Islet of Langerhans (tissue), 1 donor: ENCODE measurements at regions not wholly inside any gene's neighbourhood (a gene's known extent, or its start where the extent isn't known, plus 50 kb on each side); places are given as distances from the start of the nearest gene placed in this dataset.
"Not testable (repeated sequence)": the region's sequence is repeated elsewhere in the genome, so short reads cannot be mapped to it uniquely, and the experiment has no call there.

Experiments
- FAIRE-seq: peaks from one replicate; lab custom pipeline; 2011; peaks lifted over from hg19 to GRCh38; lab: Jason Lieb, UNC

DNA sequence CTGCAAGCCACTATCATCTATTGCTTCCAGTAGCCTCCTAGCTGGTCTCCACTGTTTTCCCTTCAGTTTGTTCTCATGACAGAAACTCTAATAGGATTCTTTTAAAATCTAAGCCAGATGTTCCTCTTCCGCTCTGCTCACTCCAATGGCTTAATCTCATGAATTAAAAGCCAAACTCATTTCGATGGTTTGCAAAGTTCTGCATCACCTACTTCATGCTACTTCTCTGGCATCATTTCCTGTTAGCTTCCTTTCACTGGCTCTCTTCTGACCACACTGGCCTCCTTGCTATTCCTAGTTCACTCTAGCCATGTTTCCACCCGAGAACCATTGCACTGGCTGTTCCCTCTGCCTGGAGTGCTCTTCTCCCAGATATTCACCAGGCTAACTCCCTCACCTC lies 102.0 kb upstream of the LSM6 start:
- no peak for FAIRE-seq

DNA sequence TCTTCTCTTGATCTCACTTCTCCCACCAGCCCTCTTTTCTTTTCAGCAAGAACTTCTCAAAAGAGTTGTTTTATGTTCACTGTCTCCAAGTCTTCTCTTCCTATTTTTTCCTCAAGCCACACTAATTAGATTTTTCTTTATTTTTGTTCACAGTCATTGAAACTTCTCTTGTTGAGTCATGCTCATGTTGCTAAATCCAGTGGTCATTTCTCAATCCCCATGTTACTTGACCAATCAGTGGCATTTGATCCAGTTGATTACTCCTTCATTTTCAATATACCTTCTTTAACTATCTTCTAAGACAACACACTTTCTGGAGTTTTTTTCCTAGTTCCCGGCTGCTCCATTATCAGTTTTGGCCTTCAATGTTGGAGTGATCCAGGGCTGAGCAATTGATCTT lies 103.1 kb upstream of the LSM6 start:
- no peak for FAIRE-seq

DNA sequence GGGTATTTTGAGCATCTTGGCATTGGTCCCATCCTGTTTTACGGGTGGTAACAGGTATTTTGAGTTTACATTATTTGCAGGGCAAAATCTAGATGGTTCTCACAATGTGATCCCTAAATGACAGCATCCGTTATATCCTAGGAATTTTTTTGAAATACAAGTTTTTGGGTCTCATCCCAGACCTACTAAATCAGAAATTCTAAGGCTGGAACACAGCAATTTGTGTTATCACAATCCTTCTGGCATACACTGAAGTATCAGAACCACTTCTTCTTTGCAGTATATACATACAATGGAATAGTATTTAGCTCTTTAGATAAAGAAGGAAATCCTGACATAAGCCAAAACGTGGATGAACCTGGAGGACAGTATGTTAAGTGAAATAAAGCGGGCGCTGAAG lies 104.1 kb upstream of the LSM6 start:
- no peak for FAIRE-seq

DNA sequence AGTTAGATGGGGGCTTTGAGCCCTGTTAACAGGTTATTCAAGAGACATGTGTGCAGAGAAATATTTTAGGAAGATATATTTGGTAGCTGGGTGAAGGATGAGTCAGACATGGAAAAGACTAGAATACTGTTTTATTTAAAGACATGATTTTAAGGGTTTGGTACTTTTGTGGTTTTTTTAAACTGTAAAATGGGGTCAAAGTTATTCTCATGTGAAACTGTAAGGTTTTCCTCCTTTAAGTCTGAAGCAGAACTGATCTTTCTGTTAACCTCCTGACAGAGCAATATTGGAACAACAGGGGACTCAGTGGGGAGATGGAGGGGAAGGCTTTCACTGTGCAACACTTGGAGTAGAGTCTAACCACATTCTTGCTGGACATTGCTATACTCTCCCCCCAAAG lies 112.4 kb upstream of the LSM6 start:
- FAIRE-seq = no peak

DNA sequence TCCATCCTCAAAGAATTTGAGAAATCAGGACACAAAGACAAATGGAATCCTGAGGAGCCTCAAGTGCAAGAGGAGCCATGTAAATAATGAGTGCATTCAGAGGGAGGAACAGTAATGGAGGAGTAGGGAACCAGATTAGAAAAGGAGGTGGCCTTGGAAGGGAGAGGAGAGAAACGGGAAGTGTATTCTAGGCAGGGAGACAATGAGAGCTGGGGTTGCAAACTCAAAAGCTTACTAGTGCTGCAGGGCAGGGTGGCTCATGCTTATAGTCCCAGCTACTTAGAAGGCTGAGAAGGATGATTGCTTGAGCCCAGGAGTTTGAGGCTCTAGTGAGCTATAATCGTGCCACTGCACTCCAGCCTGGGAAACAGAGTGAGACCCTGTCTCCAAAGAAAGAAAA lies 113.2 kb upstream of the LSM6 start:
- FAIRE-seq = no peak

DNA sequence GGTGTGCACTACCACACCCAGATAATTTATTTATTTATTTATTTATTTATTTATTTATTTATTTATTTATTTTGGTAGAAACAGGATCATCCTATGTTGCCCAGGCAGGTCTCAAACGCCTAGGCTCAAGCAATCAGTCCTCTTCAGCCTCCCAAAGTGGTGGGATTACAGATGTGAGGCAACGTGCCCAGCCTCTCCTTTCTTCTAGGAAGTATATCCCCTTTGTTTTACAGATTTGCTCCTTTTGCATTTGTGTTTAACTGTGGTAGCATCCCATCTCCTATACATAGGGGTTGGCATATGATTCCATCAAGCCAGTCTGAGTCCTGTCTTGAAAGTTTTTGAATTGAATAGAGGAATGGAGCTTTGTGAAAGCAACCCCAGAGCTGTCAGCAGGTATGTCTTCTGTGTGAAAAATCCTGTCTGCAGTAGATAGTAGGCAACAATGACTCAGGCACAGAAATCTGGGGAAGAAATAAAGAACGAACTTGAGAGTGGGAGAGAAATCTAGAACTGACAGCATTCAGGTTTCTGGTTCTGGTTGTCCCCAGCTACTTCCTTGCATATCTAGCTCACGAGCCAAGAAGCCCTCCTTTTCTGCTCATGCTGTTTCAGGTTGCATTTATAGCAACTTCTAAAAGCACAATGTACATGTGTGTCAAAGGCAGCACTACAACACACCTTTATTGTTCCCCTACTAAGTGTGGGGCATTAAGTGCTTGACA lies 113.7 kb upstream of the LSM6 start:
- FAIRE-seq = no peak

DNA sequence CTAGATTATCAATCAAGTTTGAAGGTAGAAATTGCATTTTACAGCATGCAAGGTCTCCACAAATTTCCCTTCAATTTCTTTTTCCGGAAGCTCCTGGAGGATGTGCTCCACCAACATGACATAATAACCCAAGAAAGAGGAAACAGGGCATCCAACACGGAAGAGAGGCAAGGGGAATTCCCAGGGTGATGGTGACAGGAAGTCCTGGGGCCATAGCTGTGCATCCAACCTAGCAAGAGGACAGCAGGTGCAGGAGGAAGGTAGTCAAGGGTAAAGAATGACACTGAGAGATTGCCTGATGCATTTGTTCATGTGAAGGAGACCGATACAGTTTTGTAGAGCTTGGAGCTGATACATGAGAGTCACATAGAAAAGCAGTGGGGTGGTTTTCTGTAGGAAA lies 115.7 kb upstream of the LSM6 start:
- FAIRE-seq = no peak

DNA sequence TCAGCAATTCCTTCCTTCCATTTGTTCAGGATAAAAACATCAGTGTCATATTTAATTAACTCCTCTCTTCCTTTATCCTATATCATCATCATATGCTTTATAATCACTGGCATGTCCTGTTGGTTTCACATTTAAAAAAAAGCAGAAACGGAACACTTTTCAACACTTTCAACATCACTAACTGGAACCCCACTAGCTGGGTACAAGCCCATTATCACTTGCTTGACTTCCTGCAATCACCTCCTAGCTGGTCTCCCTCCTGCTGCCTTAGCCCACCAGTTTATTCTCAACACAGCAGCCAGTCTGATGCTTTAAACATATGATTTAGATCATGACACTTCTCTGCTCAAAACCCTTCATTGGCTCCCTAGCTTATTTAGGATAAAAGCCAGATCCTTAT lies 116.4 kb upstream of the LSM6 start:
- no peak for FAIRE-seq

DNA sequence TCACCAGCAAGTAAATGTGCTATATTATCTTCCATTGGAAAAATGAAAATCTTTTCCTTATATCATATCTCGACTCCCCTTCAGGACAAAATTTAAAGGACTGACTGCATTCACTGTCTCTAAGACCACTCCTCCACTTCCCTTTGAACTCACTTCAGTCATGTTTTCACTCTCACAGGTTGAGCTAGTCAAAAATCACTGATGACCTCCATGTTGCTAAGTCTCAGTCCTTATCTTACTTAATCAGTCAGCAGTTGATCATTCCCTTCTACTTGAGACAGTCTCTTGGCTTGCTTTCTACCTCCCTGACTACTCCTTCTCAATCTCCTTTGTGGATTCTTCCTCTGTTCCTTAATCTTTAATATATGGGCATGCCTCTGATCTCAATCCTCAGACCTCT lies 117.0 kb upstream of the LSM6 start:
- no peak for FAIRE-seq

DNA sequence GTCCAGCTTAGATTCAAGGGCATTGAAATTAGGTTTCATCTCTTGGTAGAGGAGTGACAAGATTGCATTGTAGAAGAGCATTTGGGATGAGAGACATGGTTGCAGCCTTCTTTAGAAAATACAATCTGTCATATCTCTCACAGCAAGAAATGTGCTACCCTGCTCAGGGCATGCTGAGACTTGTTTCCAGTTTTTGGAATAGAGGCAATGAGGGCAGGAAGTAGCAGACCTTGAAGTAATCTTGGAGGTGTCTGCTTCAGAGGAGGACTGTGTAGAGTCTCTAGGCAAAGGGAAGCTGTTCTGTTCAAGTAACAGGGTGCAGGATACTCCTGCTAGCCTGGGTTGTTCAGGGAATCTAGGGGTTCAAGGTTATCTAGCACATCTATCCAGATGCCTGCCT lies 116.1 kb upstream of the ZNF827 start:
- no peak for FAIRE-seq

DNA sequence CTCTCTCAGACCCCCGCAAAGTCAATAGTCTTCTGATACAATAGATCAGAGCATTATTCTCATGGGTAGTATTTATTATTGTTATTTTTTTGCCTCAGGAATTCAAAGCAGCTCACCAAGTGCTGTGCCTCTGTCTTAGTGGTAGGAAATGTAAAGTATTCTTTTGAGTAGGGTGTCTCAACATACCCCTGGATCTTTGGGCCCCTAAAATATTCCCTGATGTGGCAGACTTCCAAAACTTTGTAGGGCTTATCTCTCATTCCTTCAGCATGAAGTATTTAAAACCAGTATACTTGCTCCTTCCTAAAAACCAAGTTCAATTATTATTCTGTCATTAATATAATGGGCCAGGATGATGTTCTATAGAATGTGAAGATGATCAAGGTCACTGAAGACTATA lies 115.3 kb upstream of the ZNF827 start:
- FAIRE-seq = no peak

DNA sequence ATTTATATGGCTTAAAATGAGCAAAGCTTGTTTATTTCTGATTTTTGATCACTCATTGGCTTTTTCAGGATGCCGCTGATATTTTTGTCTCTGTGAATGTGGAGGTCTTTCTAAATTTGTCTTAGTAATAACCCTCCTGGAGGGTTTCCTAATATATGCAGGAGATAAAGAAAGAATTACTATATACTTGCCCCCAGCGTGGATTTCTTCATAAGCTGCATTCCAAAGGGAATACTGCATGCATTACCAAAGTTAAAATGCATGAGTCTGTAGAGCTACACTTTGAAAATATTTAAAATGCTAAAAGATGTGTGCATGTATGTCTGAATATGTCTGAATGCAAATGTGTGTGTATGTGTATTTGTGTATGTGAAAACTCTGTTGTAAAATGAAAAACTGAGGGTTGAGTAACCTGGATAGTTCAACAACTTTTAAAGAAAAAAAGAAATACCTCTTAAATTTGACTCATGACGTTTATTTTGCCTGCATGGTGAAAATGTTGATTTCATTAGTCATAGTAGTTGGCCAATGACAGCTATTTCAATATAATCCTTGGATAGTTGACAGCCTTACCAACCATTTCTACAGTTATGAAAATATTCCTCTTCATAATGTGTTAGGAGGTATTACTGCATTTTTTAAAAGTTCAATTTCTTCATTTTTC lies 113.2 kb upstream of the ZNF827 start:
- no peak for FAIRE-seq

DNA sequence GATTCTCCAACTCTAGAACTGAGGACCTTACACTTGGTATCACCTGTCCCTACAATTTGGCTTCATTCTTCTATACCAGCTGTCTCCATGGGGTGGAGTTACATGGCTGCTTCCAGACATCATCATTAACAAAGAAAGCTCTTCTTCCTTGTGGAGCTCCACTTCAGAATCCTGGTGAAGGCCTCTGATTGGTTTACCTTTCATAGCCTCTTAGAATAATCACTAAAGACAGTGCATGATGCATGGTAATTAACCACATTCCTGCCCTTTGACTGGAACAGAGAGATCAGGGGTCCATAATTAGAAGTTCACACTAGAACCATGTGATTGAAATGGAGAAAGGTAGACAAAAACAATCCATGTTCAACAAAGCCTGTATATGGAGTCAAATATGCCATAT lies 112.6 kb upstream of the ZNF827 start:
- FAIRE-seq = no peak

DNA sequence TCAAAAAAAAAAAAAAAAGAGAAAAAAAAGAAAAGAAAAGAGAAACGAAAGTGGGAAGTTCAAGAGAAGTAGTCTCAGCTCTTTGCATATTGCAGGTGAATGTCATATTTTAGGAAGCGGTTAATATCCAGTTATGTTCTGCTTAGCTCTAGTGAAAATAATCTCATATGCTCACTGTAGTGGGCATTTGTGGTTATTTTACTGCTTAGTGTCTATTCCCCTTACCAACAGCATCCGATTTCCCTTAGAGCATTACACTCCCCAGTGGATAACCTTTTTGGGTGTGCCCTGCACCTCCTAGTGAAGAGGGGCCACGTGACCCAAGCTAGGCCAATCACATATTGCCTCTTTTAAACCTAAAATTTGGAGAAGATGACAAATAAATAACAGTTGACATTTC lies 111.2 kb upstream of the ZNF827 start:
- no peak for FAIRE-seq

DNA sequence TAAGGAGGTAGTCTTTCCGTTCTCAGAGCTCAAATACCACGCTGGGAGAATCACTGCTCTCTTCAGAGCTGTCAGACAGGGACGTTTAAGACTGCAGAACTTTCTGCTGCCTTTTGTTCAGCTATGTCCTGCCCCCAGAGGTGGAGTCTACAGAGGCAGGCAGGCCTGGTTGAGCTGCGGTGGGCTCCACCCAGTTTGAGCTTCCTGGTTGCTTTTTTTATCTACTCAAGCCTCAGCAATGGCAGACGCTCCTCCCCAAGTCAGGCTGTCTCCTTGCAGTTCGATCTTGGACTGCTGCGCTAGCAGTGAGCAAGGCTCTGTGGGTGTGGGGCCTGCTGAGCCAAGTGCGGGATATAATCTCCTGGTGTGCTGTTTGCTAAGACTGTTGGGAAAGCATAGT lies 109.1 kb upstream of the ZNF827 start:
- FAIRE-seq = not testable (repeated sequence)

DNA sequence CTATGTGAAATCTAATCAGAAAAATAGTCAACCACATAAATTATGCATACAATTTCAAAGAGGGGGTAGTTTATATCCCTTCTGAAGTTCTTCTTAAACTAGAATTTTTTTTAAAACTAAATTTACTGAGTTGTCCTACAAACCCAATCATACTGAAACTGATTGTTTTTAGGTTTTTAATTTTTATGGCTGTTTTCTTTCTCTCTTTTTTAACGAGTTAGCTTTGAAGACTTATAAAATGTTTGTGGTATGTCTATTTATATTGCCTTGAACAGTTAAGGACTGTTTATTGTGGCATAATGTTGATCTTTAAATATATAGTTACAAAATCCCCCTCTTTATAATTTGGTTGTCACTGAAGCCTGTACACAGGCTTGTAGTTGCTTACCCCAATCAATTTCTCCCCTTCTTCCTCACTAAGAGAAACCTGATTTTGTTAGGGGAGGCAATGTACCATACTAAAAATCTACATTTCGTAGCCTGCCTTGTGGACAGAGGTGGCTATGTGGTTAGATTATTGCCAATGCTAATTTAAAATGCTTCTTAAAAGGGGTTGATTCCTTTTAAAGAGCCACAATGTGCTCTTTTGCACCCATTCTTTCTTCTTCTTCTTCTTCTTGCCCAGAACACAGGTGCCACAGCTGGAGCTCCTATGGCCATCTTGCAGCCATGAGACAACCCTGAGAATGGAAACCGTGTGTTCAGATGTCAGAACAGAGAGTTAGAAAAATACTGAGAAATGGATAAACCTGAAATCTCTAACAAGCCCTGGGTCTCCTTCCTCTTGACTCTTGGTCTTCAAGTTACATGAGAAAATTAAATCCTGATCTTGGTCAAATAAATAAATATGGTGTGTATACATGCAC lies 102.7 kb upstream of the ZNF827 start:
- FAIRE-seq = no peak

DNA sequence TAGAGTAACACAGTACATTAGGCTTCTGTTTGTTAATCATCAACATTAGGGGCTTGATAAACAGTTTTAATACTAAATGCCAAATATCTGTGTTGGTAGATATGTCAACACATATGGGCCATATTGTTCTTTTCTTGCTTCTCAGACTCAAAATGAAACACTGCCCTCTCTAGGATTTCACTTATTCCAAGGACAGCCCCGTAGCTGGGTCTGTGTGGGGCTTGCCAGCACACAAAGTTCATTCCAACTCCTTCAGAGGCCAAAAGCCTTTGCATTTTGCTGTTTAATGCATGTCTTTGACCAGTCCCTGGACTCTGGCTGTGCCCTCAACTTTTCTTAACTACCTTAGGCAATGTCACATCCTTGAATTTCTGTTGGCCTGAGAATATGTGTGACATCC lies 102.0 kb upstream of the ZNF827 start:
- FAIRE-seq = no peak

DNA sequence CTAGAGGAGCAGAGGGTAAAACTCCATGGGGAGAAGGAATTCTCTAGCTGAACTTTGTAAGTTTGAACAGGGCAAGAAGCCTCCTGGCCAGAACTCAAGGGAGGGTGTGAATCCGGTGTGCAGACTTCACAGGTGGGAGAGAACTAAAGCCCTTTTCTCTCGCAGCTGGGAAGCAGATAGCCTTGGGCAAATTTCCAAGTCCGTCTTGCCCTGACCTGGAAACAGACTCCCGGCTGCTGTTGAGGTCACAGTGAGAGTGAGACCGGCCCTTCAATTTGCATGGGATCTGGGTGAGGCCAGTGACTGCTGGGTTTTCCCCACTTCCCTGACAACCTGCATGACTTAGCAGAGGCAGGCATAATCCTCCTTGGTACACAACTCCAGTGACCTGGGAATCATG lies 94.5 kb upstream of the ZNF827 start:
- FAIRE-seq = no peak

DNA sequence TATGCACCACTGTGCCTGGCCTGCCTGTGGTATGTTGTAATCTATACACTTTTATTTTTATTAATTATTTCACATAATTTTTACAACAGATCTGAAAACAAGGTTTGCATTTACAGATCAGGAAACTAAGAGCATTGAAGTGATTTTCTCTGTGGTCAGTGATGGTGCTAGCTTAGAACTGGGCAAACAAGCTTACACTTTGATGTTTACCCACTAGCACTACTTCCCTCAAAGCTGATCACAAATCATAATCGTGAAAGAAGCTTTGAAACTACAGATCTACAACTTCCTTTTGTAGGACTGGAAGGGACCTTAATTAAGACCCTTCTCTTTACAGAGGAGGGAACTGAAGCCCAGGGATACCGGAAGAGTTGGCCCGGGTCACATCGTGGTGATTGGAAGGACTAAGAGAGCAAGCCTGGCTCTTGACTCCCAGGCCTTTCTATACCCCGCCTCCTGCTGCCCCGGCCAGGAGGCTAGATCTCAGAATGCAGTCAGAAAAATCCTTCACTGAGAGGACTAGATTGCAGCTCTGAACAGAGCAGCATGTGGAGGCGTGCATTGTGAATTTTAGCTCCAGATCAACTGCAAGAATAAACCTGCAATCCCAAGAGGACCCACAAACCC lies 93.7 kb upstream of the ZNF827 start:
- no peak for FAIRE-seq

DNA sequence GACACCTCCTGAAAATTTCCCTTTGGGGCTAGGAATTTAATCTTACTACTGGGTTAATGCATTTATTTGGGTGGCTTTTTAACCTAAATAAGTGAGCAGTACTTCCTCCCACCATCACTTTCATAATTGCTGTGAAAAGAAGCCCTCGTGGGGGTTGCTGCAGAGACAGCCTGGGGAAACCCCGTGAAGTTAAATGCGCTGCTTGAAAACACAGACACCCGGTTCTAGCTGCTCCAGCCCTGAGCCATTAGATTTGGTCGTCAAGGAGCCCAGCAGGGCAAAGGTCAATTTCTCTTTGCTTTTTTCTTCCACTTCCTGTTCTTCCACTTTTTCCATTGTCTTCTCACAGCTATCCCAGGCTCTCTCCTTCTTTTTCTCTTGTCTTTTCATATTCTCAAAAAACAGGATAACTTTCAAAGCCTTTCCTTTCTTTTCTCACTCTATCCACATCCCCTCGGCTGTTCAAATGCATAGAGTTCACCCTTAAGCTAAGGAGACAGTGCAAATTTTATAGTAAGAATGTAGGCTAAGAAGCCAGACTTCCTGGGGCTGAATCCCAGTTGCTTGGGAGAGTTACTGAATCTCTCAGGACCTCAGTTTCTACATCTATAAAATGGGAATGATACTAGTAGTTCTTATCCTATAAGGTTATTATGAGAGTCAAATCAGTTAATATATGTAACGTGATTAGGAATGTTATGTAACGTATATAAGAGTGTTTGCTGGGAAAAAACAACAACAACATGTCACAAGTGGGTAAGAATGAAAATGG lies 91.5 kb upstream of the ZNF827 start:
- FAIRE-seq = no peak

DNA sequence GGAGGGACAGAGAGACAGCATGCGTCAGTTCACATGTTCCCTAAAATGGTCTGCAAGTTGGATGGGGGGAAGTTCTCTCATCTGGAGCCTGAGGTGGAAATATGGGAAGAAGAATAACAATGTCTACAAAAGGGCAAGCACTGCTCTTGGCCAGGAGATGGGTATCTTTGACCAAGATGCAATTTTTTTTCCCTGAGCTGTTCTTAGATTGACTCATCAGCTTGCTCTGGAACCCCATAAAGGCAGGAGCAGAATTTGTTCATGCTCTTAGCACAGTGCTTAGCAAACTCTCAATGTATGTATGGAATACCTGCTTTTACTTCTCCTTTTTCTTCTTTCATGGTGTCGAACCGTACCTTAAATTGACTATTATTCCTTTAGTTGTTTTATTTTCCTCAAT lies 90.5 kb upstream of the ZNF827 start:
- no peak for FAIRE-seq

DNA sequence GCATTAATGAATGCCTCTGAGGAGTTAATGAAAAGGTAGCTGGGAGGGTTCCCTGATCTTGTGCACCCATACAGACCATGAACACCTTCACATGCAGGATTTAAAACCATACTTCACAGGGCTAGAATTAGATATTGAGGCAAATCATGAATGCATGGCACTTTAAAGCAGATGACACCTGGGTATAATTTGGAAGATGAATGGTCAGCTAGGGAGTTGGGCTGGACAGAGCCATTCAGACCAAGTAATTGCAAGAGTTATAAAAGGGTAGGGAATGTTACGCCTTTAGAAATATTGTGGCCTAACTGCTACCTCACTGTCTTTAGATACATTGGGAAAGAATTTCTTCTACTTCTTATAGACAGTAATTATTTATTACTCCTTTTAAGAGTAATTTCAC lies 89.1 kb upstream of the ZNF827 start:
- FAIRE-seq = no peak
